Neural crest cell (in vitro differentiated cells): ENCODE measurements at regions not wholly inside any gene's neighbourhood (a gene's known extent, or its start where the extent isn't known, plus 50 kb on each side); places are given as distances from the start of the nearest gene placed in this dataset.

ENCODE experiments used
- DNase-seq: peaks from one replicate; pipeline ENCODE4 v3.0.0; 2021; ENCODE audit warnings: low read depth, mixed read lengths, low spot score
- H3K27ac Mint-ChIP-seq: one replicate; pipeline ENCODE4 v1.8.0; 2021; ENCODE audit warnings: mild to moderate bottlenecking, mixed read lengths; ENCODE audit not compliant: unreplicated experiment
- H3K27me3 Mint-ChIP-seq: 2 replicates; pipeline ENCODE4 v1.8.0; 2021; ENCODE audit warnings: low read depth, mild to moderate bottlenecking, mixed read lengths
- H3K36me3 Mint-ChIP-seq: 2 replicates; pipeline ENCODE4 v1.8.0; 2021; ENCODE audit warnings: low read depth, mild to moderate bottlenecking, mixed read lengths
- H3K4me1 Mint-ChIP-seq: 2 replicates; pipeline ENCODE4 v1.8.0; 2021; ENCODE audit warnings: mixed read lengths
- H3K4me3 Mint-ChIP-seq: one replicate; pipeline ENCODE4 v1.8.0; 2021; ENCODE audit warnings: mild to moderate bottlenecking, mixed read lengths
- H3K9me3 Mint-ChIP-seq: 2 replicates; pipeline ENCODE4 v1.8.0; 2021; ENCODE audit warnings: mixed read lengths
- CTCF ChIP-seq: fragments of 200-600 bp; sonication (generic); conservative IDR thresholded peaks from 2 replicates; pipeline ENCODE4 v1.5.0; 2021; ENCODE audit warnings: antibody characterized with exemption, mild to moderate bottlenecking

- no peaks in the 10 kb centered on the region for H3K36me3 Mint-ChIP-seq
- no peak overlapping the region for H3K4me3 Mint-ChIP-seq
- H3K27me3 Mint-ChIP-seq, result no peaks in the 10 kb centered on the region
- H3K9me3 Mint-ChIP-seq, result no peaks in the 10 kb centered on the region
- TF ChIP-seq CTCF, result no peak
- no peak overlapping the region for H3K27ac Mint-ChIP-seq
- H3K4me1 Mint-ChIP-seq, result no peaks in the 10 kb centered on the region
- no peak for DNase-seq
Measured at GRCh38 chr21:18646116-18646515, 242.5 kb upstream of the TMPRSS15 start.

- no peaks in the 10 kb centered on the region for H3K27me3 Mint-ChIP-seq
Measured at GRCh38 chr21:18655931-18656330, 252.3 kb upstream of the TMPRSS15 start.

GRCh38 chr21:18661842-18662241 lies 258.3 kb upstream of the TMPRSS15 start:
- no peak overlapping the region for H3K27ac Mint-ChIP-seq
- H3K27me3 Mint-ChIP-seq, result no peaks in the 10 kb centered on the region

More at GRCh38 chr21:18655931-18656330, 252.3 kb upstream of the TMPRSS15 start:
- no peak for TF ChIP-seq CTCF
- H3K4me1 Mint-ChIP-seq, result no peaks in the 10 kb centered on the region
- H3K4me3 Mint-ChIP-seq, result no peak overlapping the region
- H3K27ac Mint-ChIP-seq, result no peak overlapping the region
- no peaks in the 10 kb centered on the region for H3K36me3 Mint-ChIP-seq
- H3K9me3 Mint-ChIP-seq, result no peaks in the 10 kb centered on the region
- no peak for DNase-seq

GRCh38 chr21:18663663-18664062 lies 260.1 kb upstream of the TMPRSS15 start:
- TF ChIP-seq CTCF, result no peak
- Mint-ChIP-seq H3K27ac (no peak overlapping the region), H3K4me1 (no peaks in the 10 kb centered on the region), H3K4me3 (no peak overlapping the region), H3K27me3 (no peaks in the 10 kb centered on the region), H3K9me3 (peaks cover 3% of the 10 kb centered on the region), H3K36me3 (no peaks in the 10 kb centered on the region)
- no peak for DNase-seq

More at GRCh38 chr21:18661842-18662241, 258.3 kb upstream of the TMPRSS15 start:
- H3K4me3 Mint-ChIP-seq, result no peak overlapping the region
- no peak for DNase-seq
- no peaks in the 10 kb centered on the region for H3K4me1 Mint-ChIP-seq
- H3K9me3 Mint-ChIP-seq, result no peaks in the 10 kb centered on the region
- no peaks in the 10 kb centered on the region for H3K36me3 Mint-ChIP-seq
- no peak for TF ChIP-seq CTCF

- no peak for TF ChIP-seq CTCF
- H3K36me3 Mint-ChIP-seq, result no peaks in the 10 kb centered on the region
- H3K4me3 Mint-ChIP-seq, result no peak overlapping the region
- DNase-seq, result no peak
- no peaks in the 10 kb centered on the region for H3K4me1 Mint-ChIP-seq
- no peak overlapping the region for H3K27ac Mint-ChIP-seq
- H3K9me3 Mint-ChIP-seq, result peaks cover 7% of the 10 kb centered on the region
- H3K27me3 Mint-ChIP-seq, result no peaks in the 10 kb centered on the region
Measured at GRCh38 chr21:18666725-18667124, 263.1 kb upstream of the TMPRSS15 start.

- no peaks in the 10 kb centered on the region for H3K27me3 Mint-ChIP-seq
- no peak overlapping the region for H3K4me3 Mint-ChIP-seq
- TF ChIP-seq CTCF, result no peak
- H3K9me3 Mint-ChIP-seq, result peaks cover 5% of the 10 kb centered on the region
- H3K36me3 Mint-ChIP-seq, result no peaks in the 10 kb centered on the region
- DNase-seq, result no peak
- H3K27ac Mint-ChIP-seq, result no peak overlapping the region
- H3K4me1 Mint-ChIP-seq, result no peaks in the 10 kb centered on the region
Measured at GRCh38 chr21:18673789-18674188, 270.2 kb upstream of the TMPRSS15 start.
